SK-N-SH treated with all-trans-retinoic acid at 6 μM for 48 hours (cell line): ENCODE measurements at regions not wholly inside any gene's neighbourhood (a gene's known extent, or its start where the extent isn't known, plus 50 kb on each side); places are given as distances from the start of the nearest gene placed in this dataset.

ENCODE experiments used
- ARNTL ChIP-seq: fragments of 450-650 bp; formaldehyde crosslinking; IDR thresholded peaks from 2 replicates; pipeline ENCODE4 v1.5.0; 2020; ENCODE audit warnings: low read depth, mild to moderate bottlenecking, moderate library complexity, borderline replicate concordance
- ESRRG ChIP-seq: fragments of 250-450 bp; sonication (Bioruptor Pico); IDR thresholded peaks from 2 replicates; pipeline ENCODE4 v1.6.1; 2021; ENCODE audit warnings: mild to moderate bottlenecking
- ISL1 ChIP-seq: fragments of 250-450 bp; sonication (Bioruptor Pico); IDR thresholded peaks from 2 replicates; pipeline ENCODE4 v2.1.2; 2022; ENCODE audit warnings: mild to moderate bottlenecking, moderate library complexity
- OSR1 ChIP-seq: fragments of 250-450 bp; sonication (Bioruptor Pico); IDR thresholded peaks from 2 replicates; pipeline ENCODE4 v1.8.0; 2022; ENCODE audit warnings: moderate library complexity, mild to moderate bottlenecking, inconsistent platforms
- SNAI2 ChIP-seq: fragments of 250-450 bp; sonication (Bioruptor Pico); IDR thresholded peaks from 2 replicates; pipeline ENCODE4 v1.5.0; 2020; ENCODE audit warnings: mild to moderate bottlenecking, moderate library complexity
- TOX ChIP-seq: fragments of 250-450 bp; sonication (Bioruptor Pico); IDR thresholded peaks from 2 replicates; pipeline ENCODE4 v1.8.0; 2021; ENCODE audit warnings: mild to moderate bottlenecking, moderate library complexity, borderline replicate concordance
- ZC3H10 ChIP-seq: fragments of 250-450 bp; sonication (Bioruptor Pico); IDR thresholded peaks from 2 replicates; pipeline ENCODE4 v1.5.1; 2021; ENCODE audit warnings: mild to moderate bottlenecking, moderate library complexity
- ZFP30 ChIP-seq: fragments of 450-650 bp; formaldehyde crosslinking; IDR thresholded peaks from 2 replicates; pipeline ENCODE4 v1.5.0; 2022; ENCODE audit warnings: mild to moderate bottlenecking, moderate library complexity
- ZNF565 ChIP-seq: fragments of 450-650 bp; formaldehyde crosslinking; conservative IDR thresholded peaks from 2 replicates; pipeline ENCODE4 v1.5.0; 2020; ENCODE audit warnings: low read depth, mild to moderate bottlenecking, moderate library complexity
- TF ChIP-seq, protein P1 (sequence below): fragments of 250-450 bp; sonication (Bioruptor Pico); IDR thresholded peaks from 2 replicates; pipeline ENCODE4 v1.8.0; 2021; ENCODE audit warnings: low read depth, mild to moderate bottlenecking, moderate library complexity, borderline replicate concordance
- TF ChIP-seq, protein P2 (sequence below): fragments of 250-450 bp; sonication (Bioruptor Pico); IDR thresholded peaks from 2 replicates; pipeline ENCODE4 v1.8.0; 2020; ENCODE audit warnings: mild to moderate bottlenecking, moderate library complexity, borderline replicate concordance
- TF ChIP-seq, protein P3 (sequence below): fragments of 250-450 bp; sonication (Bioruptor Pico); IDR thresholded peaks from 2 replicates; pipeline ENCODE4 v1.5.1; 2021; ENCODE audit warnings: mild to moderate bottlenecking, moderate library complexity
- TF ChIP-seq, protein P4 (sequence below): fragments of 250-450 bp; sonication (Bioruptor Pico); IDR thresholded peaks from 2 replicates; pipeline ENCODE4 v1.5.1; 2020; ENCODE audit warnings: low read depth, mild to moderate bottlenecking, moderate library complexity

DNA sequence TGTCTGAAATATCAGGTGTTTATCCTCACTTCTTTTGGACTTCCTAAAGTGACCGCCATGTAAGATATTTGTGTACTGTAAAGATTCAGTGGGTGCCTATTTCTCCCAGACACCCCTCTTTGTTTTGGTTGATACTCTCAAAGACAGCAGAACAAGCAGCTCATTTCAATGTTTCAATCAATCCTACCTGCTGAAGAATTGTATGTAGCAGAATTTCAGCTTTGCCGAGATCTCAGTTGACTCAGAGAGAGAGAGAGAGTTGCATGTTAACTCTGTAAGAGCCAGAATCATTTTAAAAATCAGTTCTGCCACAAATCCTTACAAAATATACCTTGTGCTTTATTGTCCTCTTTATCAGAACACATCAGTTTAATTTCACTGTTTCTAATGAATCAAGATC lies 987.3 kb downstream of the ADGRL2 start:
- TF ChIP-seq, protein P1, sequence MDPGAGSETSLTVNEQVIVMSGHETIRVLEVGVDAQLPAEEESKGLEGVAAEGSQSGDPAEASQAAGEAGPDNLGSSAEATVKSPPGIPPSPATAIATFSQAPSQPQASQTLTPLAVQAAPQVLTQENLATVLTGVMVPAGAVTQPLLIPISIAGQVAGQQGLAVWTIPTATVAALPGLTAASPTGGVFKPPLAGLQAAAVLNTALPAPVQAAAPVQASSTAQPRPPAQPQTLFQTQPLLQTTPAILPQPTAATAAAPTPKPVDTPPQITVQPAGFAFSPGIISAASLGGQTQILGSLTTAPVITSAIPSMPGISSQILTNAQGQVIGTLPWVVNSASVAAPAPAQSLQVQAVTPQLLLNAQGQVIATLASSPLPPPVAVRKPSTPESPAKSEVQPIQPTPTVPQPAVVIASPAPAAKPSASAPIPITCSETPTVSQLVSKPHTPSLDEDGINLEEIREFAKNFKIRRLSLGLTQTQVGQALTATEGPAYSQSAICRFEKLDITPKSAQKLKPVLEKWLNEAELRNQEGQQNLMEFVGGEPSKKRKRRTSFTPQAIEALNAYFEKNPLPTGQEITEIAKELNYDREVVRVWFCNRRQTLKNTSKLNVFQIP (CRISPR knock-in tag): no peak
- TF ChIP-seq, protein P2, sequence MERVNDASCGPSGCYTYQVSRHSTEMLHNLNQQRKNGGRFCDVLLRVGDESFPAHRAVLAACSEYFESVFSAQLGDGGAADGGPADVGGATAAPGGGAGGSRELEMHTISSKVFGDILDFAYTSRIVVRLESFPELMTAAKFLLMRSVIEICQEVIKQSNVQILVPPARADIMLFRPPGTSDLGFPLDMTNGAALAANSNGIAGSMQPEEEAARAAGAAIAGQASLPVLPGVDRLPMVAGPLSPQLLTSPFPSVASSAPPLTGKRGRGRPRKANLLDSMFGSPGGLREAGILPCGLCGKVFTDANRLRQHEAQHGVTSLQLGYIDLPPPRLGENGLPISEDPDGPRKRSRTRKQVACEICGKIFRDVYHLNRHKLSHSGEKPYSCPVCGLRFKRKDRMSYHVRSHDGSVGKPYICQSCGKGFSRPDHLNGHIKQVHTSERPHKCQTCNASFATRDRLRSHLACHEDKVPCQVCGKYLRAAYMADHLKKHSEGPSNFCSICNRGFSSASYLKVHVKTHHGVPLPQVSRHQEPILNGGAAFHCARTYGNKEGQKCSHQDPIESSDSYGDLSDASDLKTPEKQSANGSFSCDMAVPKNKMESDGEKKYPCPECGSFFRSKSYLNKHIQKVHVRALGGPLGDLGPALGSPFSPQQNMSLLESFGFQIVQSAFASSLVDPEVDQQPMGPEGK: no peak
- TF ChIP-seq ESRRG (CRISPR knock-in tag) (no peak), ARNTL (CRISPR knock-in tag) (no peak), ZFP30 (CRISPR knock-in tag) (no peak), ZNF565 (CRISPR knock-in tag) (no peak), SNAI2 (CRISPR knock-in tag) (no peak), TOX (CRISPR knock-in tag) (no peak), OSR1 (no peak), ZC3H10 (no peak), ISL1 (CRISPR knock-in tag) (no peak)
- TF ChIP-seq, protein P3, sequence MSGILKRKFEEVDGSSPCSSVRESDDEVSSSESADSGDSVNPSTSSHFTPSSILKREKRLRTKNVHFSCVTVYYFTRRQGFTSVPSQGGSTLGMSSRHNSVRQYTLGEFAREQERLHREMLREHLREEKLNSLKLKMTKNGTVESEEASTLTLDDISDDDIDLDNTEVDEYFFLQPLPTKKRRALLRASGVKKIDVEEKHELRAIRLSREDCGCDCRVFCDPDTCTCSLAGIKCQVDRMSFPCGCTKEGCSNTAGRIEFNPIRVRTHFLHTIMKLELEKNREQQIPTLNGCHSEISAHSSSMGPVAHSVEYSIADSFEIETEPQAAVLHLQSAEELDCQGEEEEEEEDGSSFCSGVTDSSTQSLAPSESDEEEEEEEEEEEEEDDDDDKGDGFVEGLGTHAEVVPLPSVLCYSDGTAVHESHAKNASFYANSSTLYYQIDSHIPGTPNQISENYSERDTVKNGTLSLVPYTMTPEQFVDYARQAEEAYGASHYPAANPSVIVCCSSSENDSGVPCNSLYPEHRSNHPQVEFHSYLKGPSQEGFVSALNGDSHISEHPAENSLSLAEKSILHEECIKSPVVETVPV (CRISPR knock-in tag): no peak
- TF ChIP-seq, protein P4, sequence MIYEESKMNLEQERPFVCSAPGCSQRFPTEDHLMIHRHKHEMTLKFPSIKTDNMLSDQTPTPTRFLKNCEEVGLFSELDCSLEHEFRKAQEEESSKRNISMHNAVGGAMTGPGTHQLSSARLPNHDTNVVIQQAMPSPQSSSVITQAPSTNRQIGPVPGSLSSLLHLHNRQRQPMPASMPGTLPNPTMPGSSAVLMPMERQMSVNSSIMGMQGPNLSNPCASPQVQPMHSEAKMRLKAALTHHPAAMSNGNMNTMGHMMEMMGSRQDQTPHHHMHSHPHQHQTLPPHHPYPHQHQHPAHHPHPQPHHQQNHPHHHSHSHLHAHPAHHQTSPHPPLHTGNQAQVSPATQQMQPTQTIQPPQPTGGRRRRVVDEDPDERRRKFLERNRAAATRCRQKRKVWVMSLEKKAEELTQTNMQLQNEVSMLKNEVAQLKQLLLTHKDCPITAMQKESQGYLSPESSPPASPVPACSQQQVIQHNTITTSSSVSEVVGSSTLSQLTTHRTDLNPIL (CRISPR knock-in tag): no peak
